K562 (cell line): ENCODE measurements at regions not wholly inside any gene's neighbourhood (a gene's known extent, or its start where the extent isn't known, plus 50 kb on each side); places are given as distances from the start of the nearest gene placed in this dataset.

ENCODE experiments used
- ATAC-seq: fragments of 200-7000 bp; cut with Tn5 transposase; 3 replicates; pipeline ENCODE4 v1.9.1; 2020; ENCODE audit warnings: moderate library complexity
- BruUV-seq: library from RNA; stranded (reverse); fragments of 400-500 nt; replicated peaks from 2 replicates; lab custom pipeline; 2021; lab: Mats Ljungman, UMichigan
- CTCF ChIA-PET: fragments of 300-600 bp; formaldehyde crosslinking; extraction: SDS; loops from one replicate; lab custom pipeline; 2021; ENCODE audit warnings: low intra/inter-chr PET ratio; lab: Yijun Ruan, JAX
- POLR2A ChIA-PET: fragments of 300-600, 350-650 bp; sonication (Branson Sonifier 250); formaldehyde crosslinking; extraction: SDS; loops from one replicate; lab custom pipeline; 2021; ENCODE audit warnings: antibody characterized with exemption, inconsistent platforms; lab: Yijun Ruan, JAX
- DNase-seq, 4 experiments: peaks; one replicate each; pipeline versions ENCODE4 v3.0.0 to v3.0.0-alpha.2; 2011 to 2018; ENCODE audit warnings: low spot score in 3 of 4, mixed read lengths in 3 of 4; ENCODE audit errors: extremely low read depth in 1 of 4
- FAIRE-seq: peaks from 2 replicates; lab custom pipeline; 2011; peaks lifted over from hg19 to GRCh38; lab: Jason Lieb, UNC
- H2AFZ ChIP-seq: 2 replicates; pipeline ENCODE4 v1.6.0; 2011; ENCODE audit warnings: low read depth, low read length, control low read depth, inconsistent platforms
- H3K27ac ChIP-seq: fragments of 200-600 bp; 3 replicates; pipeline ENCODE4 v1.8.0; 2011; ENCODE audit warnings: low read depth, mild to moderate bottlenecking, control low read depth, inconsistent platforms, low read length, moderate library complexity, mixed read lengths; ENCODE audit errors: extremely low read depth
- H3K27me3 ChIP-seq, 2 experiments: fragments of 300-600 bp in 1 of 2; 2 replicates in 1 of 2; 3 replicates in 1 of 2; pipeline versions ENCODE4 v1.6.0 to v1.8.0; 2011; ENCODE audit warnings: inconsistent platforms in 2 of 2, low read length in 2 of 2, mild to moderate bottlenecking in 1 of 2, mixed read lengths in 1 of 2, moderate library complexity in 1 of 2; ENCODE audit not compliant: control insufficient read depth in 2 of 2, insufficient read depth in 2 of 2
- H3K36me3 ChIP-seq: fragments of 300-600 bp; 3 replicates; pipeline ENCODE4 v1.8.0; 2011; ENCODE audit warnings: mild to moderate bottlenecking, low read length, inconsistent platforms; ENCODE audit not compliant: control insufficient read depth, insufficient read depth
- H3K4me1 ChIP-seq, 2 experiments: fragments of 200-600 bp in 1 of 2; replicated peaks in 1 of 2; 2 replicates in 1 of 2; 3 replicates in 1 of 2; pipeline versions ENCODE4 v1.5.1 to v1.8.0; 2011; ENCODE audit warnings: inconsistent platforms in 2 of 2, low read length in 2 of 2, mild to moderate bottlenecking in 1 of 2, mixed read lengths in 1 of 2, moderate library complexity in 1 of 2; ENCODE audit not compliant: control insufficient read depth in 2 of 2, insufficient read depth in 2 of 2
- H3K4me2 ChIP-seq: 2 replicates; pipeline ENCODE4 v1.6.1; 2011; ENCODE audit warnings: low read length, control low read depth, inconsistent platforms, mixed read lengths; ENCODE audit not compliant: insufficient read depth
- H3K4me3 ChIP-seq: fragments of 200-600 bp; sonication (generic), shearing (Covaris generic); 2 replicates; pipeline ENCODE4 v1.5.1; 2016; ENCODE audit warnings: control low read depth, inconsistent platforms
- H3K79me2 ChIP-seq: fragments of 200-600 bp; 3 replicates; pipeline ENCODE4 v1.8.0; 2011; ENCODE audit warnings: low read length, inconsistent platforms; ENCODE audit not compliant: control insufficient read depth, insufficient read depth
- H3K9ac ChIP-seq, 2 experiments: 2 replicates each; pipeline versions ENCODE4 v1.6.0 to v1.6.1; 2011; ENCODE audit warnings: low read depth in 2 of 2, low read length in 2 of 2, control low read depth in 1 of 2, inconsistent platforms in 1 of 2, mild to moderate bottlenecking in 1 of 2, mixed read lengths in 1 of 2; ENCODE audit not compliant: insufficient read depth in 1 of 2
- H3K9me1 ChIP-seq: one replicate; pipeline ENCODE4 v1.6.0; 2011; ENCODE audit warnings: inconsistent platforms, mild to moderate bottlenecking, low read length, moderate library complexity; ENCODE audit not compliant: control insufficient read depth, insufficient read depth
- H3K9me3 ChIP-seq: replicated peaks from 2 replicates; pipeline ENCODE4 v1.5.1; 2011; ENCODE audit warnings: low read depth, low read length, inconsistent platforms; ENCODE audit not compliant: control insufficient read depth, insufficient read depth
- H4K20me1 ChIP-seq: replicated peaks from 2 replicates; pipeline ENCODE4 v1.6.1; 2011; ENCODE audit warnings: low read length, inconsistent platforms, mixed read lengths; ENCODE audit not compliant: control insufficient read depth, insufficient read depth
- DPF2 ChIP-seq: fragments of 450-650 bp; IDR thresholded peaks from 2 replicates; pipeline ENCODE4 v1.6.1; 2016
- GATAD2B ChIP-seq: fragments of 450-650 bp; IDR thresholded peaks from 2 replicates; pipeline ENCODE4 v1.6.1; 2017; ENCODE audit warnings: mild to moderate bottlenecking, borderline replicate concordance
- HNRNPL ChIP-seq: fragments of 200-400 bp; formaldehyde crosslinking; IDR thresholded peaks from 2 replicates; pipeline ENCODE4 v1.6.1; 2017; ENCODE audit warnings: low read depth, mild to moderate bottlenecking, low read length
- NBN ChIP-seq: fragments of 450-650 bp; IDR thresholded peaks from 2 replicates; pipeline ENCODE4 v1.6.1; 2016; ENCODE audit warnings: low read depth, mild to moderate bottlenecking
- NR2C2 ChIP-seq, 2 experiments: fragments of 200-800 bp in 1 of 2; sonication (Bioruptor generic) in 1 of 2; sonication (generic) in 1 of 2; formaldehyde crosslinking in 1 of 2; IDR thresholded peaks; 2 replicates each; pipeline versions ENCODE4 v1.6.1 to v1.8.0; 2016 to 2022; ENCODE audit warnings: mild to moderate bottlenecking in 1 of 2, missing compliant biosample characterization in 1 of 2, missing genetic modification characterization in 1 of 2, missing genetic modification reagents in 1 of 2
- RBM25 ChIP-seq: fragments of 200-400 bp; formaldehyde crosslinking; IDR thresholded peaks from 2 replicates; pipeline ENCODE4 v1.6.1; 2018; ENCODE audit warnings: low read length, low read depth, moderate library complexity; ENCODE audit not compliant: severe bottlenecking
- SPI1 ChIP-seq: IDR thresholded peaks from 2 replicates; pipeline ENCODE4 v1.6.1; 2011; ENCODE audit warnings: low read depth, low read length, control low read depth, borderline replicate concordance
- TRIM28 ChIP-seq: fragments of 450-650 bp; IDR thresholded peaks from 2 replicates; pipeline ENCODE4 v1.6.1; 2017
- ZNF239 ChIP-seq: fragments of 250-450 bp; sonication (Bioruptor Pico); IDR thresholded peaks from 2 replicates; pipeline ENCODE4 v1.4.0; 2020; ENCODE audit warnings: mild to moderate bottlenecking
- WGBS: fragments of 100-300 bp; shearing (Covaris generic); methylation state at CpG from one replicate; pipeline ENCODE4 v1.1.6; 2016; ENCODE audit warnings: low coverage, mixed read lengths; ENCODE audit not compliant: insufficient coverage; ENCODE audit errors: missing lambda C conversion rate; 5-methylcytosine and 5-hydroxymethylcytosine counted together
- in situ Hi-C: fragments of 300-500 bp; cut with MboI; formaldehyde crosslinking; loops from 4 replicates; pipeline ENCODE4 v1.15.0; 2018; ENCODE audit warnings: inconsistent platforms, mixed read lengths
- intact Hi-C: fragments of 100-400 bp; cut with micrococcal nuclease; formaldehyde crosslinking; loops from 2 replicates; pipeline ENCODE4 v1.14.2; 2022
- TF ChIP-seq, protein P1 (sequence below): sonication (generic); formaldehyde crosslinking; IDR thresholded peaks from 2 replicates; pipeline ENCODE4 v1.8.1; 2023; ENCODE audit warnings: mild to moderate bottlenecking, missing genetic modification reagents

DNA sequence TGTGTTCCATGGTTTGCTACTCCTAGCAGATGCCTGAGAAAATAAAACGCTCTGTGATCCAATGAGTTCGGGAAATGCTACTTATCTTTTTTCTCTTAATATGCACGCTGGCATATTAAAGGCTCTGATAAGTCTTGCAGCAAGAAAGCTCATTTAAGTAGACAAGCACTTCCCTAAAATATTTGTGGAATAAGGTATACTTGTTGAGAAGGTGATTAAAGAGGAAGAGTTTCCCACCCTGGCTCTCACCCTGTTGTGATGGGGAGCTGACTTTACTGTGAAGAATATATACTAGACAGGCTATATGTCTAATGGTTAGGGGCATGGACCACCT, 279.4 kb downstream of the RPS24 start:
- H3K4me3 ChIP-seq, result no peak overlapping the region
- FAIRE-seq, result no peak
- peaks cover 5 to 22% of the 10 kb centered on the region in 2 experiments; a peak in 3 of 5 replicates for H3K27me3 ChIP-seq
- no peaks in the 10 kb centered on the region for H3K4me1 ChIP-seq
- H3K9ac ChIP-seq, result no peak overlapping the region
- no peak for ATAC-seq
- POLR2A ChIA-PET, result interaction anchor here (0.6 kb wide), 1 partner anchor 871 kb away, joined by 3 read pairs; no protein-coding TSS in a partner anchor
- no peaks in the 10 kb centered on the region for H3K79me2 ChIP-seq
- H3K27ac ChIP-seq, result no peak overlapping the region
- no peaks in the 10 kb centered on the region for H3K36me3 ChIP-seq
- no peaks in the 10 kb centered on the region for H3K9me1 ChIP-seq
- intact Hi-C loops, result no loop called here
- H3K4me2 ChIP-seq, result no peak overlapping the region
- TF ChIP-seq SPI1 (0 out of 2 replicates have a peak, but pooled peaks have one; percentile 11), RBM25 (peak; percentile 34), DPF2 (no peak), NR2C2 (CRISPR knock-in tag; IDR thresholded peaks at IDR 0.05) (no peak), NR2C2 (tag; IDR thresholded peaks at IDR 0.05) (no peak), NBN (no peak), HNRNPL (no peak), ZNF239 (CRISPR knock-in tag) (peak; percentile 94), GATAD2B (no peak), TRIM28 (no peak)
- TF ChIP-seq, protein P1, sequence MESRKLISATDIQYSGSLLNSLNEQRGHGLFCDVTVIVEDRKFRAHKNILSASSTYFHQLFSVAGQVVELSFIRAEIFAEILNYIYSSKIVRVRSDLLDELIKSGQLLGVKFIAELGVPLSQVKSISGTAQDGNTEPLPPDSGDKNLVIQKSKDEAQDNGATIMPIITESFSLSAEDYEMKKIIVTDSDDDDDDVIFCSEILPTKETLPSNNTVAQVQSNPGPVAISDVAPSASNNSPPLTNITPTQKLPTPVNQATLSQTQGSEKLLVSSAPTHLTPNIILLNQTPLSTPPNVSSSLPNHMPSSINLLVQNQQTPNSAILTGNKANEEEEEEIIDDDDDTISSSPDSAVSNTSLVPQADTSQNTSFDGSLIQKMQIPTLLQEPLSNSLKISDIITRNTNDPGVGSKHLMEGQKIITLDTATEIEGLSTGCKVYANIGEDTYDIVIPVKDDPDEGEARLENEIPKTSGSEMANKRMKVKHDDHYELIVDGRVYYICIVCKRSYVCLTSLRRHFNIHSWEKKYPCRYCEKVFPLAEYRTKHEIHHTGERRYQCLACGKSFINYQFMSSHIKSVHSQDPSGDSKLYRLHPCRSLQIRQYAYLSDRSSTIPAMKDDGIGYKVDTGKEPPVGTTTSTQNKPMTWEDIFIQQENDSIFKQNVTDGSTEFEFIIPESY, result no peak
- 4% methylated on average over 3 of the region's 3 CpGs for WGBS
- no peaks in the 10 kb centered on the region for H3K9me3 ChIP-seq
- CTCF ChIA-PET, result no interaction called here
- in situ Hi-C loops, result no loop called here
- no peak overlapping the region for H2AFZ ChIP-seq
- no peaks in the 10 kb centered on the region for H4K20me1 ChIP-seq
- BruUV-seq, result no TSS peak
- DNase-seq, result no peak
